ENCODE measurements at regions not wholly inside any gene's neighbourhood (a gene's known extent, or its start where the extent isn't known, plus 50 kb on each side); places are given as distances from the start of the nearest gene placed in this dataset.

DNA sequence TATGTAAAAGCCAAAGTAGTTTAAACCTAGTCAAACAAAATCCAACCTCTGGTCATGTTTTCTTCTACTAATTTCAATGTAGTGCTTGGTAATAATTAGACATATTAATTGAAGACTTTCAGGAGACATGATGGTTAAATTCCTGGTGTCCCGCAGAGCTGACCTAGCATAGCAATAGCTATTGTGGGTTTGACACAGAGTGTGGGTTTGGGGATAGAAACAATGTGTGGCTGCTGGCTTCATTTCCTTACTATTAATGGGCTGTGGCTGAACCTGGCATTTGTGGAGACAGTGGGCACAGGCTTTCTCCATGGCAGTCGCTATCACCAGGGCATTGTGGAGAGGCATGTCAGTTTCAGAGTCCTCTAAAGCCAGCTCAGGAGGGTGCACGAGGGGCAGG lies 54.1 kb upstream of the GGTLC1 start:
- no peak for DNase-seq (ENCODE audit: low spot score)
- H3K4me1 Mint-ChIP-seq (ENCODE audit: unreplicated experiment): peaks cover 5% of the 10 kb centered on the region
- H3K27ac Mint-ChIP-seq (ENCODE audit: unreplicated experiment): no peak overlapping the region
- TF ChIP-seq CTCF (IDR thresholded peaks at IDR 0.05; ENCODE audit: unreplicated experiment): no peak
- no peaks in the 10 kb centered on the region for H3K9me3 Mint-ChIP-seq (ENCODE audit: unreplicated experiment)
- H3K36me3 Mint-ChIP-seq (ENCODE audit: low read depth, unreplicated experiment): no peaks in the 10 kb centered on the region
- peaks cover 4% of the 10 kb centered on the region for H3K27me3 Mint-ChIP-seq (ENCODE audit: unreplicated experiment)
- no peak overlapping the region for H3K4me3 Mint-ChIP-seq (ENCODE audit: unreplicated experiment)

GRCh38 chr20:24040896-24041459 lies 52.4 kb upstream of the GGTLC1 start:
- Mint-ChIP-seq H3K27ac (ENCODE audit: unreplicated experiment) (no peak overlapping the region), H3K9me3 (ENCODE audit: unreplicated experiment) (no peaks in the 10 kb centered on the region), H3K36me3 (ENCODE audit: low read depth, unreplicated experiment) (no peaks in the 10 kb centered on the region), H3K4me3 (ENCODE audit: unreplicated experiment) (no peak overlapping the region), H3K4me1 (ENCODE audit: unreplicated experiment) (peaks cover 5% of the 10 kb centered on the region), H3K27me3 (ENCODE audit: unreplicated experiment) (peaks cover 4% of the 10 kb centered on the region)
- no peak for DNase-seq (ENCODE audit: low spot score)
- TF ChIP-seq CTCF (IDR thresholded peaks at IDR 0.05; ENCODE audit: unreplicated experiment): no peak

- Mint-ChIP-seq H3K4me3 (ENCODE audit: unreplicated experiment) (no peak overlapping the region), H3K27me3 (ENCODE audit: unreplicated experiment) (peaks cover 4% of the 10 kb centered on the region), H3K9me3 (ENCODE audit: unreplicated experiment) (no peaks in the 10 kb centered on the region), H3K27ac (ENCODE audit: unreplicated experiment) (no peak overlapping the region), H3K36me3 (ENCODE audit: low read depth, unreplicated experiment) (no peaks in the 10 kb centered on the region), H3K4me1 (ENCODE audit: unreplicated experiment) (peaks cover 5% of the 10 kb centered on the region)
- no peak for TF ChIP-seq CTCF (IDR thresholded peaks at IDR 0.05; ENCODE audit: unreplicated experiment)
- no peak for DNase-seq (ENCODE audit: low spot score)
These were observed 50.6 kb upstream of the GGTLC1 start for GRCh38 chr20:24039196-24039595.
